GM19455 (cell line): ENCODE measurements at regions not wholly inside any gene's neighbourhood (a gene's known extent, or its start where the extent isn't known, plus 50 kb on each side); places are given as distances from the start of the nearest gene placed in this dataset.
"Not testable (repeated sequence)": the region's sequence is repeated elsewhere in the genome, so short reads cannot be mapped to it uniquely, and the experiment has no call there.

ENCODE experiments used
- ATAC-seq: cut with Tn5 transposase; IDR thresholded peaks from one replicate; pipeline ENCODE4 v1.9.1; 2021; ENCODE audit not compliant: unreplicated experiment

DNA sequence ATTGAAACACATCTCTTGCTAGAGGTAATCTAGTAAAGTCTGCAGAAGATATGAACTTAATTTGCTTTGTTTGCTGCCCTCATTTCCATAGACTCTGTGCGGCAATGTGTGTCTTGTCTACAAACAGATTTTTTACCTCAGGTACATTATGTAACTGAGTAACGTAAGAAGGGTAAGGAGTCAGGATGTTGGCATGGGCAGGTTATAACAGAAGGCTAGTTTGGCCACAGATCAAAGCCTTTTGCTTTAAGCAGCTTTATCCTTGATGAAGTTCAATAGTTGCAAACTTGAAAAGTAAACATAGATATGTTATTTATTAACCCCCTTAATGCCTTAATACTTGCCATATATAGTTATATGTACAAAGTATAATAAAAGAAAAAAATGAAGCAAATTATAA, 391.6 kb upstream of the FKBP1C start:
- ATAC-seq = no peak

DNA sequence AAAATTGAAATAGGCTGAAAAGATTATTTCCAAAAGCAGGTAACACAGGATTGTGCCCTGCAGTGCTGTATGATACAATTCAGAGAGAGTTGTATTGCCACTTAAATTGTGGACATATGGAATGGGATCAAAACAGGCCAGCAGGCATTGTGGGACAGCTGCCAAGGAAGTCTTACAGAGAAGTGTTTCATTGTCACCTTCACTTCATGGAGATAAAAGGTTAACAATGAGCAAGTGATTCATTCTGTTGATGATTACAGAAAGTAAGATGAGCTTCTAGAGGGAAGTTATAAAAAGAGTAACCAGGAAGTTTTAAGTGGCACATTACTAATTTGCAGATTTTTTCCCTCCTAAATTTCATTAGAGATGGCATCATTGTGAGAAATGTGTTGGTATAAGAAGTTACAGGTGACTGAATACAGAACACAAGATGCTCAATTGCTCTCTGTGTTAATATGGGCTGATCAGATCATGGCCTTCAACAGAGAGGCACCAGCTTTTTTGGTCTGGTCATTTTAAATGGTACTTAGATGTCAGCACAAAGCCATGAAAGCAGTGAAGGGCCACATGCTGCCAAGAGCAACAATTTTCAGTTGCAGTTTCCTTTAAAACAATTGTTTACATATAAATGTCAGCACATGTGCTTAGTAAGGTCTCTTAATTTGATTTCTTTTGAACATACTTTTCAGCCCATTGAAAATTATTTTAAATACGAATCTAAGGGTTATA, 402.5 kb upstream of the FKBP1C start:
- ATAC-seq = no peak

DNA sequence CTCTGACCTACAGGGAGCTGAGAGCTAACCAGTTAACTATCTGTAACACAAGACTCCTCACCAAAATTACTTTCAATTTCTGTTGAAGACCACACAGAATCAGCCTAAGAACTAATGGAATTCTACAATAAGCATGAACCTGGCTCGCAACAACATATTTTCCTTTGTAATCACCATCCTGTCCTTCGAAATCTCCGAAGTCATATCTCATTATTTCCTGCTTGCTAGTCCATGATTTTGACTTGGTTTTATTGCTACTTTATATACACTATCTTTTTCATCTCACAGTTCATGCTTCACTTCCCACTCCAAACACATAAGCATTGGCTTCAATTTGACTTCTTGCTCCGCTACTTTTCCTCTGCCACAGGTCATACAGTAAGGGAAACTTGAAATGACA, 405.8 kb upstream of the FKBP1C start:
- no peak for ATAC-seq

DNA sequence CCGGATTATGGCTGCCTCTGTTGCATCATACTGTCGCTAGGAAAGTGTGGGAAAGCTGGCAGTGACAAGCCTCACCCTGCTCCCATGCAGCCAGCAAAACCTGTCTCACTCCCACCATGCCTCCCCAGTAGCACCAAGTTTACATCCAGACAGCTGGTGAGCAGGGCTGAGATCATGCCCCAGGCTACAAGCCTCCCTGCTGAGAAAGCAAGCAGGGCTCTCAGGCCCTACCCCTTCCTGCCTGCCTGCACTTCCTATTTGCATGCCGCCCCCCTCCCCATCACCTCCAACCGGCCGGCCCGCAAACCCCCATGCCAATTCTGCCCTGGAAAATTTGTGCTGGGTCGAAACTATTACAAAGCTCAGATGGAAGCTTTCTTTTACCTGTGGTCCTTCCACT, 408.2 kb upstream of the FKBP1C start:
- no peak for ATAC-seq

DNA sequence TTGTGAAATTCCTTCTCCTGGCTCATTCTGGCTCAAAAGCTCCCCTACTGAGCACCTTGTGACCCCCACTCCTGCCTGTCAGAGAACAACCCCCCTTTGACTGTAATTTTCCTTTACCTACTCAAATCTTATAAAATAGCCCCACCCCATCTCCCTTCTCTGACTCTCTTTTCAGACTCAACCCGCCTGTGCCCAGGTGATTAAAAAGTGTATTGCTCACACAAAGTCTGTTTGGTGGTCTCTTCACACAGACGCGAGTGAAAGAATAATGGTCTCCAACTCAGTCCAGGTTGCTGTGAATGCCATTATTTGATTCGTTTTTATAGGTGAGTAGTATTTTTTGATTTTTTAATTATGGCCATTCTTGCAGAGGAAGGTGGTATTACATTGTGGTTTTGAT, 414.1 kb upstream of the FKBP1C start:
- ATAC-seq = no peak

DNA sequence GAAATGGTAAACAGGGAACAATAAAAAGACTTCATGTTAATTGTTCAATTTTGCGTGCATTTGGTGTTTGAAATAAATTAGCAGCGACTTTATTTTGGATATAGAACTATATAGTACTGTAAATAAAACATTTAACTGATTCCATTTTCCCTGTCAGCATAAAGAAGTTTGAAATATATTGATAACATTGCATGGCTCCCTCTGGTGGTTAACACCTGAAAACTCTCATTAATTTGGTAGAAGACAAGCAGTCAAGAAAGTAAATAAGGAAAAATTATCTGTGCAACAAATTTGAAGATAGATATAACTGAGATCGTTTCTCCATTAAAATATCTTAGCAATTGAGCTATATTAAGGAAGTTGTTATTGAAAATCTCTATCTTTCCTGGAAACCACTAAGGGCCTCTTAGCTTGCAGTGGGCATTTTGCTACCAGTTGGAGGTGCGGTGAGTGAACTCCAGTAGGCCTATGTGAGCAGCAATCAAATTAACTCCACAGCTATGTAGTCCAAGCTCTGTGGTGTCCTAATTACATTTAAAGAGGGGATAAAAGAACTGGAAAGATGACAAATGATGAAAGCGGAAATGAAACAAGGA, 435.7 kb upstream of the FKBP1C start:
- ATAC-seq = no peak

DNA sequence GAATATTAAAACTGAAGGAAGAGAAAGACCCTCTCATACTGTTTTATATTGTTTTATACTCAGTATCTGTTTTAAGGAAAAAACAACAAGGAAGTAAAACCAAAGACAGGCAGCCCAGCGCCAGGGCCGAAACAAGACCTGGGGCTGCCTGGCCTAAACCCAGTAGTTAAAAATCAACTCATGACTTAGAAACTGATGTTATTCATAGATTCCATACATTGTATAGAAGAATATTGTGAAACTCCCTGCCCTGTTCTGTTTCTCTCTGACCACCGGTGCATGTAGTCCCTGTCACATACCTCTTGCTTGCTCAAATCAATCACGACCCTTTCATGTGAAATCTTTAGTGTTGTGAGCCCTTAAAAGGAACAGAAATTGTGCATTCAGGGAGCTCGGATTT, 445.1 kb upstream of the FKBP1C start:
- not testable (repeated sequence) for ATAC-seq

DNA sequence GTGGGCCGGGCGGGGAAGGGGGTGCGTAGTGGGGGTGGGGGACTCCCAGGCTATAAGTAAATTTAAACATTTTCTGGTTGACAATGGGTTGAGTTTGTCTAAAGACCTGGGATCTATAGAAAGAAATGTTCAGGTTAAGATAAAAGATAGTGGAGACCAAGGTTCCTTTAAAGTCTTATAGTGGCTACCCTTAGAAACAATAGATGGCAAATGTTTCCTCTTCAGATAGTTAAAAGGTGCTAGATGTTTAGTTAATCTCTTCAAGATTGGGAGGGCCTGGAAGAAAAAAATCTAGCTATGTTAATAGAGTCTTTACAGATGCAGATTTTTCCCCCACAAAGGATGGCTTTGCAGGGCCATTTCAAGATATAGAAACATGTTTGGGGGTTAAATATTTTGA, 446.4 kb upstream of the FKBP1C start:
- no peak for ATAC-seq

DNA sequence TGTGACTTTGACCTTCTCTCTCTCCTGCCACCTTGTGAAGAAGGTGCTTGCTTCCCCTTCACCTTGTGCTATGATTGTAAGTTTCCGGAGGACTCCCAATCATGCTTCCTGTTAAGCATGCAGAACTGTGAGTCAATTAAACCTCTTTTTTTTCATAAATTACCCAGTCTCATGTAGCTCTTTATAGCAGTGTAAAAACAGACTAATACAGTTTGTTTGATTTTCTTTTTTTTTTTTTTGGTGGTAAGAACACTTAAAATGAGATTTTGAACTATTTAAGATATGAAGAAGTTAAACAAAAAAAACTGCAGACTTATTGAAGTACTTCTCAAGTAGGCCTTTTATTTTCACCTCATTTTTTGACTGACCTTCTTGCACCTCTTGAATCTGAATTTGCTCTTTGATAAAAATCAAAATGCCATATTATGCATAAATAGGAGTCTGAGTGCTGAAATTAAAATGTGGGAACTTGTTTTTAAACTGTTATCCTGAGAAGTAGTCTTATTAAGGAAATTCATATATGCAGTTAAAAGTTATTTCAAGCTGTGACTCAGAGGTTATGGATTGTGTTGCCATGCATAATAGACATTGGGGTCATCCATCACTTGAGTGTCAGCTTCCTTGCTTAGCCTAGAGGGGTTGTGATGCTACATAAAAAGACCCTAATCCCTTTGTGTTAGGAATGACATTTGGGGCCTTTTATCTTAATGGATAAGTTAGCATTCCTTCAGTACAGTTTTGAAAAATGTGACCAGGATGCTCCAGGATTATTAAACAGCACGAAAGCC, 447.9 kb upstream of the FKBP1C start:
- ATAC-seq = no peak

DNA sequence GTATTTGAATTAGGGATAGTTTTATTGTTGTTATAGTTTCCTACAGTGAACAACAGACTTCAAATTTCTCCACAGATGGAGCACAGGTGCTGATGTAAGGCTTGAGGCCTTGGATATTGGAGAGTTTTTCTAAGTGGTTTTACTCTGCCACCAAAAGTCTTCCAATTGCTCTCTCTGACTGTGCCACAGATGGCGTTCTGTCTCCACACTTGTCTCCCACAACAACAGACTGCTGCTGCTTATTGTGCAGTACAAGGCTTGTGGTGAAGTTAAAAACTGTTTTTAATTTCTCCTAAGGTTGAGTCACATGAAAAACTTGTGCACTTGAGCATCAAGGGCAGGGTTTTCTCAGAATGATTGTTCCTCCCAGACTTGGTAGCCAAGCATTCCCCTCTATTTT, 460.9 kb upstream of the KHDRBS2 start:
- no peak for ATAC-seq

DNA sequence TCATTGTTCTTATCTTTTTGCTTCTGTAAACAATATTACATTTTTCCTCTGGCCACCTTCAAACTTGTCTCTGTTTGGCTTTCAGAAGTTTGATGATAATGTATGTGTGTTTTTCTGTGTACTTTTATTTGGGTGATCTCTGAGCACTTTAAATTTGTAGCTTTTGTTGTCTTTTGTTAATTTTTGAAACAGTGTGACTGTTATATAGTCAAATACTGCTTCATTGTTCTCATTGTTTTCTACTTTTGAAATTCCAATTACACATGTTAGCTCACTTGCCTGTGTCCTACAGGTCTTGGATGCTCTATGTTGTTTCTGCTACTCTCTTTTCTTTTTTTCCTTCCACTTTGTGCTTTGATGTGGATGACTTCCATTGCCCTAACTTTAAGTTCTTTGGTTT, 460.1 kb upstream of the KHDRBS2 start:
- no peak for ATAC-seq

DNA sequence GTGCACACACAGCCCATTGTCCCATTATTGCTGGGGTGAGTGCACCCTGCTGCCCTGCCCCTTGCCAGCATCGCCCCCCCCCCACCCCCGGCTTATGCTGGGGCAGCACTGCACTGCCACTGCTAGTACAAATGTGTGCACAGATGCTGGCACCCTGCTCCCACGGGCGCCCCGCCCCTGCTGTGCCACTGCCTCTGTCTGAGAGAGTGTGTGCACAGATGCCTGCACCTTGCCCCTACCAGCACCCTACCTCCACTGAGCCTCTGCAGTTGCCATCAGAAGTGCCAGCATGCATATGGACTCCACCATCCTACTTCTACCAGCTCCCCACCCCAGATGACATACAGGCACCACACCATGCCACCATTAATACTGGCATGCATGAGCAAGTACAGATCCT, 454.6 kb upstream of the KHDRBS2 start:
- ATAC-seq = no peak

DNA sequence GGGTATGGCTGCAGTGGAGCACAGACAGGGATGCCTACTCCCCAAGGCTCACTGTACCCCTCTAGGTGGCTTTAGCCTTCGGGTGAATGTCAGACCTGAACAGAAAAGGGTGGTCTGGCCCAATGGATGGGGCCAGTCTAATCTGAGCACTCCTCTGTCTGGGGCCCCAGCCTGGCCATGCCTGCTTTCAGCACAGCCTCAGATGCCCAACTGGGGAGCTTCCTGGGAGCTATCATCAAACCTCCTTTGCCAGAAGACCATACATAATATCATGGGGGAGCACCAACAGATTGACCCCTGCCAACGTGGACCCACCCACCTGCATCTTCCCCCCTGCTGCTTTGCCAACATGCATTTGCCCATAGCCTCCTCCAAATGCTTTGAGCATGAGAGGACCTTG, 454.1 kb upstream of the KHDRBS2 start:
- ATAC-seq = no peak

DNA sequence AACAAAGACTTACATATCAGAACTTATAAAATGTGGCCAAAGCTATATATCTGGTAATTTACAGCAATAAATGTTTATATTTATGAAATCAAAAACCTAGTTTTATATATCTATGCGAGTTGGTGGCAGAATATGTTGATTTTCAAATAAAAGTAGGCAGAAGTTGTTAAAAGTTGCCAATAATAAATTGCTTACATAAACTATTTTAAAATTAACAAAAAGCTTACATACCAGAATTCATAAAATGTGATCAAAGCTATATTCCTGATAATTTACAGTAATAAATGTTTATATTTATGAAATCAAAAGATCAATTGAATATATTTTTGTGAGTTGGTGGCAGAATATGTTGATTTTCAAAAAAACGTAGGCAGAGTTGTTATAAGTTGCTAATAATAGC, 451.8 kb upstream of the KHDRBS2 start:
- ATAC-seq = no peak

DNA sequence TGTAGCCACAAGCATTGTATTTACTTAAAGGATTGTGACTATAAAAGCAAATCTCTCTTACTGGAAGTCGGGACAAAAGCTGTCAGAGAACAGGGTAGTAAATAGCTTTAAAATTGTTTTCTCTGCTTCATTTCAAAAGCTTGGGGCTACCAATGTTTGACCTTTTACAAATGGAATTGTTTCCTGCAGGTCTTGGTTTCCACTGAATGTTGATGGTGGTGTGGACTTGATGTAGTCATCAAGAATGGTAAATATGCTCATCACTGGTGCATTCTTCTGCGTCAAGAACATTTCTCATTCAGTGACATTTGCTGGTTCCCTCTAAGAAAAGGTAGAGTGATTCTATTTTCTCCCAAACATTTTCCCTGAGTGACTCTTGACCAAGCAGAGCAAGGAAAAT, 435.4 kb upstream of the KHDRBS2 start:
- ATAC-seq = no peak

DNA sequence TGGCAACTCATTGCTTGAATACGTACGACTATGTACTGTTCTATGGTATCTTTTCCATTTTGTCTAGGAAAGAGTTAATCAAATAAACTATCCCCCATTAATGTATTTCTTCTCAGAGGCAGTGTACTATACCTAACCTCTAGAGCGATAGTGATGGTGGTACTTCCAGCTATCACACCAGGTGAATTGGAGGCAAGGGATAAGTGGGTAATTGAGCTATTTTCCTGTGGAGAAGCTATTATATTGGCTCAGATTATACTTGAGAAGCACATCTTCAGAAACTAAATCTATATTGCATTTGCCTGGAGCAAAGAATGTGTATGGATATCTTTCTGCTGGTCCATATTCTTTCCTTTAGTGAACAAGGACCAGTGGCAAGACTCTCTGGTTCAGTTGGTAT, 430.7 kb upstream of the KHDRBS2 start:
- no peak for ATAC-seq

DNA sequence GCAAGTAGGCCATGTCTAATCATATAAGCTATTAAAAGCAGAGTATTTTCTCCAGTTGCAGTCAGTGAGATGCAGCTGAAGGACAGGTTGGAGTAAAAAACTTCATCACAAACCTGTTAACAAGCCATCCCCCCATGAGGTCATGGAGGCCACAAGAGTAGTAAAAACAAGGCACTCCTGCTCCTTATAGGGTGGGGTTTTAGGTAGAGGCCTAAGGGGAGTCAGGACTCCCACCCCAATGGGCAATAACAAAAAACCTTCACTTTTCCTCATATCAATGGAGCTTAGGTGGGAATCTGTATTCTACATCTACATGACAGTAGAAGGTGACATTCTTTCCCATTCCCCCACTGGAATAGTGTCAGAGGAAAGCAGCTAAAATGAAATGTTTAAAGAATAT, 428.1 kb upstream of the KHDRBS2 start:
- no peak for ATAC-seq

DNA sequence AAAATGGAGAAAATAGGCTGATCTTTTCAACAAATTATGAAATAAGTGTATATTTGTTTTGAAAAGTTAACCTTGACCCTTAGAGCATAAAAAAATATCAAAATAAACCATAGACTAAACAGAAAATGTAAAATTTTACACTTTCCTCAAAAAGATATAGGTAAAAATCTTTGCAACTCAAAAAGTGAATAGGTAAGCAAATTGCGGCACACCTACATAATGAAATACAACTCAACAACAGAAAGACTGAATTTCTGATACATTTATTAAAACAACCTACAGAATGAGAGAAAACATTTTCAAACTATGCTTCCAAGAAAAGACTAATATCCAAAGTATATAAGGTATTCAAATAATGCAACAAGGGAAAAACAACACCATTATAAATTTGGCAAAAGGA, 425.7 kb upstream of the KHDRBS2 start:
- no peak for ATAC-seq

DNA sequence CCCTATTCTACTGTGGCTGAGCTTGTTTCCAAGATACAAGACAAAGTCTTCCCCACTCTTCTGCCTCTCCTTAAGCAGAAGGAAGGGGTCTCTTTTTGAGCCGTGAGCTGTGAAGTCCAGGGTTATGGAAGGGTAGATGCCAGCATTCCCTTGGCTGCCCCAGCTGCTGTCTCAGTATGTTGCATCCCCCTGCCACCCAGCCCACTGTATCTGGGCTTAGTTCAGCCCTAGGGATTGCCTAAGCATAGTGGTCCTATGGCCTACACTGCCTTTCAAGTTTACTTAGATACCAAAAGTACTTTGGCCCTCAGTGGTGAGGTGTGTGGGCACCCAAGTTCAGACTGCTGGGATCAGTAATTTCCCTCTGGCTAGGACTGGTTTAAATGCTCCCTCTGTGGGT, 421.9 kb upstream of the KHDRBS2 start:
- ATAC-seq = no peak

DNA sequence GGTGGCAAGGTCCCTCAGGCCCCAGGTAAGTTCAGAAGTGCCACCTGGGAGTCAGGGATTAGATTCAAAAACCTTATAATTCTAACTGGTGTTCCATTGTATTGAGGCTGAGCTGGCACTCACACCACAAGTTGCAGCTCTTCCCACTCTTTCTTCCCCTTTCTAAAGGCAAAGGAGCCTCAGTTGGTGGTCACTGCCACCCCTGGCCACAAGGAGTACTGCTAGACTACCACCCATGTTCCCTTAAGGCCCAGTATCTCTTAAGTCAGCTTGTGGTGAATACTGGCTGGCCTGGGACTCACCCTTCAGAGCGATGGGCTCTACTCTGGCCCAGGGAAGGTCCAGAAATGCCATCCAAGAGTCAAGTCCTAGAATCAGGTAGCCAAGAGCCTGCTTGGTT, 421.1 kb upstream of the KHDRBS2 start:
- no peak for ATAC-seq

DNA sequence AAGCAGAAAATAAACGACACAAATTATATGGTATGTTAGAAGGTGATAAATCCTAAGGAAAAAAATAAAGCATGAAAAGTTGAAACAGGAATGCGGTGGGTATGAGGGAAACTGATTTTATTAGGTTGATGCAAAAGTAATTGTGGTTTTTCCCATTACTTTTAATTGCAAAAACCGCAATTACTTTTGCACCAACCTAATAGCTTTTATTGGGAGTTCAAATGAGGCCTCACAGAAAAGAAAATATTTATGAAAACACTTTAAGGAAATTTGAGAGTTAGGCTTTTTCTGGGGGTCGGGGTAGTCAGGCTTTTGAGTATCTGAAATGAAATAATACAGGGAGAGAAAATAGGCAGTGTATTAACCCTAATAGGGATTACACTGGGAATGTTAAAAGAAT, 397.0 kb upstream of the KHDRBS2 start:
- no peak for ATAC-seq

DNA sequence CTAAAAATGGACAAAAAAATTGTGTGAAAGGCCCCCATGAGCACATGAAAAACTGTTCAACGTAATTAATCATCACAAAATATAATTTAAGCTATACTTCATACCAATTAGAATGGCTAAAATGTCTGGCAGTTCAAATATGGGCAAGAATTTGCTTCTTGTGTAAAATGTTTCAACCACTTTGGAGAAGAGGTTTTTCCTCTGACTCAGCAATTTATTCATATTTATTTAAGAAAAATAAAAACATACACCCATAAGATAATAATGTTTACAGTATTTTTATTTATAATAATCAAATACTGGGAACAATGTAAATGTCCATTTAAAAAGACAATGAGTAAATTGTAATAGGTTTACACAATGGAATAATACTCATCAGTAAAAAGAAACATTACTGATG, 395.1 kb upstream of the KHDRBS2 start:
- ATAC-seq = no peak
